SK-MEL-5 (cell line): ENCODE measurements at regions not wholly inside any gene's neighbourhood (a gene's known extent, or its start where the extent isn't known, plus 50 kb on each side); places are given as distances from the start of the nearest gene placed in this dataset.
"Not testable (repeated sequence)": the region's sequence is repeated elsewhere in the genome, so short reads cannot be mapped to it uniquely, and the experiment has no call there.

Experiments
- DNase-seq: peaks from one replicate; pipeline ENCODE4 v3.0.0-alpha.2; 2016; ENCODE audit warnings: low read depth, low spot score
- in situ Hi-C: cut with HindIII; loops from 2 replicates; pipeline ENCODE4 v1.10.0; 2016; ENCODE audit warnings: low sequenced_read_pairs, high pct_unique_total_duplicates, low pct_unique_long_range_greater_than_20kb

- in situ Hi-C loops, DNase-seq: not testable (repeated sequence)
Measured at GRCh38 chr20:48500900-48501299, 326.9 kb downstream of the PREX1 start.

DNA sequence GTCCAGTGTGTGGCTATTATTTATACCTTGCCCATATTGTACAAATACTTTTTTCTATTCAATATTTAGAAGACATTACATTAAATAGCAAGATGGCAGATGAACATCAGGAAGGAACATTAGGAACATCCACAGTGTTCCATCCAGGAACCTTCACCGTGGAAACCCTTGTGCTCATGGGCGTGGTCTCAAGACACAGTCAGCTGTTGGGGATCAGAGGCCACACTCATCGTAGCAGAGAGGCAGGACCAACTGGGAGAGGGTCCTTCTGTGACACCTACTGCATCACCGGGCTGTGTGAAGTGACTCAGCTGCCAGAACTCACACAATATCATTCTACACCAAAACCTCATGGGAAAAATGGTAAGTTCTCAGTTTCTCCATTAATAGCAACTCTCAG lies 328.9 kb downstream of the PREX1 start:
- DNase-seq, in situ Hi-C loops: not testable (repeated sequence)

- in situ Hi-C loops: not testable (repeated sequence)
Measured at GRCh38 chr20:48498125-48498524, 329.7 kb downstream of the PREX1 start.

GRCh38 chr20:48493966-48494365 lies 333.8 kb downstream of the PREX1 start:
- in situ Hi-C loops: no loop called here
- no peak for DNase-seq

More at GRCh38 chr20:48498125-48498524, 329.7 kb downstream of the PREX1 start:
- DNase-seq: not testable (repeated sequence)

DNA sequence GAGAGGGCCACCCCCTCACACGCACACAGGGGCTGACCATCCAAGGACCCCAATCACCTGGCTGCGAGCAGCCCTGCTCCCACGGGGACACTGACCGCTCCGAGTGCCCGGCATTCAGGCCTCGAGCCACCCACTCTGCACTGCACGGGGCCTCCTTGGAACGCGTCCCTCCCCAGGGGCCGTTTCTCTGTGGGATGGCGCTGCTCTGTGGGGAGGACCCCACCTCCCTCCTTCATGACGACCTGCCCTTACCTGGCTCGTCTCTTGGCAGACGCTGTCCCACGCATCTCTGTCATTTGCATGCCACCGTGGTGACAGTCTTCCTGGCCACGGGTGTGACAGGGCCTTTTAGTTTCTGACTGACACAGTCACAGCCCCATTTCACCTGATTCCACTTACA lies 334.5 kb downstream of the PREX1 start:
- in situ Hi-C loops, DNase-seq: not testable (repeated sequence)

- in situ Hi-C loops: no loop called here
- no peak for DNase-seq
Measured at GRCh38 chr20:48492715-48493070, 335.1 kb downstream of the PREX1 start.

DNA sequence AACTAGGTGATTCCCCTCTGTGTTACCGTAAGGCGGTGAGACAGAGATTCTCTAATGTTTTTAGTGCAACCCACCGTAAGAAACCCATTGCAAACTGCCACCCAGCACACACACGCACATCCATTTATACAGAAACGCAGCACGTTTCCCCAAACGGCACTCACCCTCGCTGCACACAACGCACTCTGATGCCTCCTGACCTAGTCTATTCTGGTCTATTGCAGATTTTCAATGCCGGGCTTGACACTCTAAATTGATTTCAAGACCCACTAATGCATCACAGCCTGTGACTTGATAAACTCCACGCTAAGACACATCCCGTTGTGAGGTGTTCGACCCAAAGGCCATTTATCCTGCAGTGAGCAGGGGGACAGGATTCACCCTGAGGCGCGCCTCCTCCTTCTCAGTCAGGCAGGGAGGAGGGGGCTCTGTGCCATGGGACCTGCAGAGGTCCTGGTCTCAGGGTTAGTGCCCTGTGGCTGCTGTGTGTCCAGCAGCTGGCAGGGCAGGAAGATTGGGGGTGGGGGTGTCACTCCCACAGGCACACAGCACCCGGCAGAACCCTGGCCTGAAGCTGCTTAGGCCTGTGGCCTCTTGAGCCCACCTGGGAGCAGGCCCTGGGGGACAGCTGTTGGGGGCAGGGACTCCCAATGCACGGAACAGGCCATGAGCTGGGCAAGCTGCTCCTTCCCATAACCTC lies 335.6 kb downstream of the PREX1 start:
- no peak for DNase-seq
- in situ Hi-C loops: no loop called here

DNA sequence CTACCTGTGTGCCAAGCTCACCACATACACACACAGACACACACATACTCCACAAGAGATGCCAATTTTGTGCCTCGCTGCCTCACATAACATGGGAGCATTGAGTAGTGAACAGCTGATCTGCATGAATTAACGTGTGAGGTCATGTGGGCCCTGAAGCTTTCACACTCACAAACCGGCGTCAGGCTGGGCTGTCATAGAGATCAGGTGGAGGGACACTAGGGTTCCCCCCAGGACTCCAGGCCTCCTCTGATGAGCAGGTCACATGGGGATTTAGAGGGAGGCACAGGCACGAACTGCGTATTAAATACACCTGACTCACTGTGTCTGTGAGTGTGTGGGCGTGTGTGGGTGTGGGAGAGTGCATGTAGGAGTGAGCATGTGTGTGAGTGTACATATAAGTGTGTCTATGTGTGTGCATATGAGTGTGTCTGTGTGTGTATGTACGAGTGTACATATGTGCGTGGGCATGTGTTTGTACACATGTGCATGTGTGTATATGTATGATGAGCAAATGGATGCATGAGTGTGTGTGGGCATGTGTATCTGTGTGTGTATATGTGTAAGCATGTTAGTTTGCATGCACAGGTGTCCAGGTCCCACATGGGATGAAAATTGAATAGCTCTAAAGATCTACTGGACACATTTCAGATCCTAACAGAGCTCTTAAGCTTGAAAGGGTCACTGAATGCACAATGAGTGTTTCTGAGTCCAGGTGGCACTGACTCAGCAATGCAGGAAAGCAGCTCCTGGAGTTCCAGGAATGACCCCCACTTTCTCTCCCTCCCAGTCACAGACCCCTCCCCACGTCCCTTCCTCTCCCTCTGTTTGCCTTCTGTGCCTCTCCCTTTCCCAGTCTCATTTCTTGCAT lies 336.6 kb downstream of the PREX1 start:
- in situ Hi-C loops: no loop called here
- DNase-seq: no peak

GRCh38 chr20:48490341-48490740 lies 337.5 kb downstream of the PREX1 start:
- in situ Hi-C loops, DNase-seq: not testable (repeated sequence)

DNA sequence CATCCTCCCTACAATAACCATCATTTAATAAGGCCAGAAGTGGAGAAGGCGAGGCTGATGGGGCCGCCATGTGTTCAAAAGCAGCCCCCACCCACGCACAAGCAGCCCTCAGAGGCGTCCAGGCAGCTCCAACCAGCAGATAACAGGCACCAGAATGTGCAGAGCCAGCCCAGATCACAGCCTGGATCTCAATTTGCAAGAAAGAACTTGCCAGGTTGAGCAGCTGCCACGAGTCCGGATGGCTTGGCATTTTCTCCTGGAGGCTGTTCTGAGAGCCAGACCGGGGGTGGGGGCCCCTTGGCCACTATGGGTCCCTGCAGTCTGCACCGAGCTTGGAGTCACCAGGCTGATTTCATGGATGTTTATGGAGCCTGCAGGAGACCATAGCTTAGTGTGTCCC lies 338.1 kb downstream of the PREX1 start:
- no peak for DNase-seq
- in situ Hi-C loops: no loop called here

GRCh38 chr20:48489046-48489463 lies 338.7 kb downstream of the PREX1 start:
- in situ Hi-C loops: no loop called here
- no peak for DNase-seq

- DNase-seq, in situ Hi-C loops: not testable (repeated sequence)
Measured at GRCh38 chr20:48488334-48489034, 339.3 kb downstream of the PREX1 start.

GRCh38 chr20:48486065-48486464 lies 341.7 kb downstream of the PREX1 start:
- DNase-seq: no peak

DNA sequence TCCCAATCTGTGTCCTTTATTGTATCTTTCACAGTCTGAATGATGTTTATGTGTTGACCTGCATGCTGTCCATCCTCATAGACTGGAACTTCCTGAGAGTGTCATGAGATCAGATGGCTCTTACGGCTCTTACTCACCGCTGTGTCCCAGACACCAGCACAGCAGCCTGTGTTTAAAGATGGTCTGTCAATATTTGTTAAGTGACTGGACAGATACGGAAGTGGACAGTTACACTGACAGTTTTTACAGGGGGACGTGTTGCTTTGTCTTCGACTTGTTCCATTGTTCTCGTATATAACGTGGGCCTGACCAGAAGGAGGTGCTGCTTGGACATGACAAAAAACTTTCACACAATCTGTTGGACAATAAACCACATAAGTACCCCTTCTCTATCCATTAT lies 342.6 kb downstream of the PREX1 start:
- DNase-seq, in situ Hi-C loops: not testable (repeated sequence)

More at GRCh38 chr20:48486065-48486464, 341.7 kb downstream of the PREX1 start:
- in situ Hi-C loops: no loop called here

DNA sequence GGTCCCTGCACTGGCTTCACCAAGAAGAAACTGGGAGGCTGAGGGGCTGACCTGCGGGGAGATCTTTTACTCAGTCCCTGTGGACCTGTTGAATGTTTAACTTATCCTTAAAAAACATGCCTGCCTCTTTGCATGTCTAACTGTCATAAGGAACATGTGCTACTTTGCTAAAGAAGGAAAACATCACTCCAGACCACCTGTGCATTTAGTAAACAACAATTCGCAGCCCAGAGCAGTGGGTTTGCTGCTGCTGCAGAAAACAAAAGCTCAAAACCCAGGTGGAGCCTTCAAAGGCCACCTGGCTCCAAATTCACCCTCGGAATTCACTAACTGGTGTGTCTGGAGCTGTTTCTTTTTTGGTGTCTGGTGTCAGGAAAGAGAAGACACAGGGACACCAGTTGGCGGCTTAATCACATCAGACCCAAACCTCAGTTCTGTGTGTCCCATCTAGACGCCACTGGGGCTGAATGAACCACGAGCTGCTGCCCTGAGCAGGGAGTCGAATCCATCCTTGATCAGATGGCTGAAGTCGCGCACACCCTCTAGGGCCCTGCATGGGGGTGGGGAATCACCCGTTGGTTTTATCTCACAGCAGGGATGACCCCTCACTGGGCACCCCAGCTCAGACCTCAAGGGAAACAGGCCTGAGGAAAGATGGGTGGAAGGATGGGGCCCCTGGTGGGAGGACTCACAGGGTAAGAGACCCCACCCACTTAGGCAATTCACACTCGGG lies 344.3 kb downstream of the PREX1 start:
- no peak for DNase-seq
- in situ Hi-C loops: no loop called here

GRCh38 chr20:48482790-48483189 lies 345.0 kb downstream of the PREX1 start:
- no peak for DNase-seq
- in situ Hi-C loops: no loop called here

- in situ Hi-C loops: no loop called here
- DNase-seq: no peak
Measured at GRCh38 chr20:48480216-48480772, 347.5 kb downstream of the PREX1 start.
